HEK293T (cell line): ENCODE measurements at regions not wholly inside any gene's neighbourhood (a gene's known extent, or its start where the extent isn't known, plus 50 kb on each side); places are given as distances from the start of the nearest gene placed in this dataset.
"Not testable (repeated sequence)": the region's sequence is repeated elsewhere in the genome, so short reads cannot be mapped to it uniquely, and the experiment has no call there.

Source experiments
- CTCF ChIA-PET: fragments of 350-600 bp; formaldehyde crosslinking; extraction: SDS; loops from one replicate; lab custom pipeline; 2021; ENCODE audit warnings: antibody characterized with exemption, inconsistent platforms; lab: Yijun Ruan, JAX
- POLR2A ChIA-PET: fragments of 350-600 bp; formaldehyde crosslinking; extraction: SDS; loops from one replicate; lab custom pipeline; 2020; ENCODE audit warnings: antibody characterized with exemption, inconsistent platforms; lab: Yijun Ruan, JAX
- DNase-seq: peaks from one replicate; pipeline ENCODE4 v3.0.0; 2012; ENCODE audit warnings: mixed read lengths; ENCODE audit errors: extremely low spot score
- ARNT ChIP-seq: fragments of 450-650 bp; IDR thresholded peaks from 2 replicates; pipeline ENCODE4 v1.6.1; 2017; ENCODE audit warnings: mild to moderate bottlenecking
- BHLHE40 ChIP-seq: fragments of 450-650 bp; IDR thresholded peaks from 2 replicates; pipeline ENCODE4 v1.6.1; 2016; ENCODE audit warnings: mild to moderate bottlenecking, moderate library complexity, borderline replicate concordance
- CTBP1 ChIP-seq: fragments of 450-650 bp; IDR thresholded peaks from 2 replicates; pipeline ENCODE4 v1.6.1; 2016; ENCODE audit warnings: borderline replicate concordance
- ELF4 ChIP-seq: fragments of 450-650 bp; IDR thresholded peaks from 2 replicates; pipeline ENCODE4 v1.6.1; 2017; ENCODE audit warnings: antibody characterized with exemption
- FOXA1 ChIP-seq: fragments of 450-650 bp; IDR thresholded peaks from 2 replicates; pipeline ENCODE4 v1.6.1; 2016; ENCODE audit warnings: mild to moderate bottlenecking
- FOXK2 ChIP-seq: fragments of 450-650 bp; IDR thresholded peaks from 2 replicates; pipeline ENCODE4 v1.6.1; 2016; ENCODE audit warnings: mild to moderate bottlenecking
- FOXM1 ChIP-seq: fragments of 450-650 bp; IDR thresholded peaks from 2 replicates; pipeline ENCODE4 v1.6.1; 2017; ENCODE audit warnings: mild to moderate bottlenecking, borderline replicate concordance
- HDGF ChIP-seq: fragments of 450-650 bp; IDR thresholded peaks from 2 replicates; pipeline ENCODE4 v1.6.1; 2017; ENCODE audit warnings: antibody characterized with exemption, borderline replicate concordance
- L3MBTL2 ChIP-seq: fragments of 450-650 bp; conservative IDR thresholded peaks from 2 replicates; pipeline ENCODE4 v1.6.1; 2016; ENCODE audit warnings: mild to moderate bottlenecking
- LEF1 ChIP-seq: fragments of 450-650 bp; IDR thresholded peaks from 2 replicates; pipeline ENCODE4 v1.6.1; 2017; ENCODE audit warnings: mild to moderate bottlenecking, borderline replicate concordance
- NFRKB ChIP-seq: fragments of 450-650 bp; IDR thresholded peaks from 2 replicates; pipeline ENCODE4 v1.6.1; 2016; ENCODE audit warnings: mild to moderate bottlenecking, moderate library complexity
- SP1 ChIP-seq: fragments of 450-650 bp; IDR thresholded peaks from 2 replicates; pipeline ENCODE4 v1.6.1; 2017
- SUZ12 ChIP-seq: fragments of 450-650 bp; IDR thresholded peaks from 2 replicates; pipeline ENCODE4 v1.6.1; 2016; ENCODE audit warnings: mild to moderate bottlenecking
- TARDBP ChIP-seq: fragments of 450-650 bp; IDR thresholded peaks from 2 replicates; pipeline ENCODE4 v1.6.1; 2016
- ZNF384 ChIP-seq: fragments of 450-650 bp; IDR thresholded peaks from 2 replicates; pipeline ENCODE4 v1.6.1; 2016
- TF ChIP-seq, protein P1 (sequence below): fragments of 450-650 bp; IDR thresholded peaks from 2 replicates; pipeline ENCODE4 v1.6.1; 2016

DNA sequence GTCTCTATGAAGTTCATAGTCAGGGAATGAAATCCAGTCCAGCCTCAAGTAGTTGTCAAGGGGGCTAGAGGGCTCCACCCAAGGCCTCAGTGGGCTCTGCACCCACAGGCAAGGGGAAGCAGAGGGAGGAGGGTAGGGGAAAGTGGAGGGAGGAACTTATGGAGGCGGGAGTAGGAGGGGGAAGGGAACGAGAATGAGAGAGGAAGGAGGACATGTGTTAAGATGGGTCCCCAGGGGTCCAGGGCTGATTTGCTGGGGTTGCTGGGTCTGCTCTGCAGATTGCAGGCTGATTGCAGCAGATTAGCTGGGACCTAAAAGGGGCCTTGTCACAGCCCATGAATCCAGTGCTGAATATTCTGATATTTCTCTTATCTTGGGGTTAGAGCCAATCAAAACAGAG, 166.9 kb upstream of the IL12B start:
- ChIA-PET CTCF (interaction anchor here (0.8 kb wide), 1 partner anchor 455 kb away, joined by 3 read pairs; no protein-coding TSS in a partner anchor), POLR2A (no interaction called here)
- no peak for DNase-seq
- TF ChIP-seq ELF4 = no peak
- no peak for TF ChIP-seq HDGF
- no peak for TF ChIP-seq BHLHE40
- TF ChIP-seq SUZ12 = no peak
- TF ChIP-seq, protein P1, sequence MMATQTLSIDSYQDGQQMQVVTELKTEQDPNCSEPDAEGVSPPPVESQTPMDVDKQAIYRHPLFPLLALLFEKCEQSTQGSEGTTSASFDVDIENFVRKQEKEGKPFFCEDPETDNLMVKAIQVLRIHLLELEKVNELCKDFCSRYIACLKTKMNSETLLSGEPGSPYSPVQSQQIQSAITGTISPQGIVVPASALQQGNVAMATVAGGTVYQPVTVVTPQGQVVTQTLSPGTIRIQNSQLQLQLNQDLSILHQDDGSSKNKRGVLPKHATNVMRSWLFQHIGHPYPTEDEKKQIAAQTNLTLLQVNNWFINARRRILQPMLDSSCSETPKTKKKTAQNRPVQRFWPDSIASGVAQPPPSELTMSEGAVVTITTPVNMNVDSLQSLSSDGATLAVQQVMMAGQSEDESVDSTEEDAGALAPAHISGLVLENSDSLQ = no peak
- no peak for TF ChIP-seq NFRKB
- no peak for TF ChIP-seq L3MBTL2
- TF ChIP-seq LEF1 = no peak
- TF ChIP-seq CTBP1 = no peak
- TF ChIP-seq FOXA1 = no peak
- no peak for TF ChIP-seq ARNT
- TF ChIP-seq FOXK2 = no peak
- TF ChIP-seq FOXM1 = no peak
- no peak for TF ChIP-seq TARDBP

DNA sequence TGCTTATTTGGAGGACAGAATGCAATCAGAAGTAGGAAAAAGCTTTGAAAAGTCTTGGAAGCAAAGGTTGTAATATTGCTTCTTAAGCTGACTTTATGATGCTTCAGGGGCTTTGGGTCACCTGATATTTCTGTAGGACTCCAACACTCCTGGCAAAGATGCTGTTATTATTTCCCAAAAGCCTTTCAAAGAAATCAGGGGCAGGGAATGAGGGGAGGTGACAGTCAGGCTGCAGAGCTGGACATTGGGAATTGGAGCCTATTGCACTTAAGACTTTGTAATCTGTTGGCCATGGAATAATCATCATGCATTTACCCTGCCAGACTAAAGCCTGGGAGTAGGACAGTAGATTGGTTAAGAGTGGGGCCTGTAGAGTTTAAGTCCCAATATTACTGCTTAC, 168.3 kb upstream of the IL12B start:
- CTCF ChIA-PET = no interaction called here

DNA sequence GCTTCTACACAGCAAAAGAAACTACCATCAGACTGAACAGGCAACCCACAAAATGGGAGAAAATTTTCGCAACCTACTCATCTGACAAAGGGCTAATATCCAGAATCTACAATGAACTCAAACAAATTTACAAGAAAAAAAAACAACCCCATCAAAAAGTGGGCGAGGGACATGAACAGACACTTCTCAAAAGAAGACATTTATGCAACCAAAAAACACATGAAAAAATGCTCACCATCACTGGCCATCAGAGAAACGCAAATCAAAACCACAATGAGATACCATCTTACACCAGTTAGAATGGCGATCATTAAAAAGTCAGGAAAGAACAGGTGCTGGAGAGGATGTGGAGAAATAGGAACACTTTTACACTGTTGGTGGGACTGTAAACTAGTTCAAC, 171.8 kb upstream of the IL12B start:
- POLR2A ChIA-PET, CTCF ChIA-PET, DNase-seq: not testable (repeated sequence)

More for the DNA sequence above, 168.3 kb upstream of the IL12B start:
- TF ChIP-seq BHLHE40 = no peak
- POLR2A ChIA-PET = no interaction called here
- no peak for DNase-seq

DNA sequence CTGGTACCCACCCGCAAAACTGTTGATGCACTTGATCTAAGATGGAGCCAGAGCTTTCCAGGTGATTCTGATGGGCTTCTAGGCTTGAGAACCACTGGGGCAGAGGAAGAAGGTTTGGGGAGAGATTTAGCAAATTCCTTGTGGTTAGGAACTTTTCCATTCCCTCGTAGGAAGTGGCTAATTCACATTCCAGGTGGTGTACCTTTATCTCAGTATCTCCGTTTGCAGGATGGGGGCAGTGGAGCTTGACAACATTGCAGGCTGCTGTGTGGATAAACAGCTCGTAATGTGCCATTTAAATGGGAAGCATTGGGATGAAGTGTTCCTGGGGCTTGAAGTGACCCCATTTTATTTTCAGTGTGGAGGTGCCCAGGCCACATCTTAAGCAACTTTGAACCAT, 172.9 kb upstream of the IL12B start:
- ChIA-PET CTCF (no interaction called here), POLR2A (no interaction called here)
- no peak for TF ChIP-seq FOXK2
- TF ChIP-seq SUZ12 = no peak
- TF ChIP-seq ZNF384 = no peak
- no peak for TF ChIP-seq ELF4
- TF ChIP-seq TARDBP = no peak
- TF ChIP-seq FOXA1 = no peak
- no peak for TF ChIP-seq CTBP1
- no peak for TF ChIP-seq SP1
- TF ChIP-seq ARNT = no peak
- no peak for DNase-seq

DNA sequence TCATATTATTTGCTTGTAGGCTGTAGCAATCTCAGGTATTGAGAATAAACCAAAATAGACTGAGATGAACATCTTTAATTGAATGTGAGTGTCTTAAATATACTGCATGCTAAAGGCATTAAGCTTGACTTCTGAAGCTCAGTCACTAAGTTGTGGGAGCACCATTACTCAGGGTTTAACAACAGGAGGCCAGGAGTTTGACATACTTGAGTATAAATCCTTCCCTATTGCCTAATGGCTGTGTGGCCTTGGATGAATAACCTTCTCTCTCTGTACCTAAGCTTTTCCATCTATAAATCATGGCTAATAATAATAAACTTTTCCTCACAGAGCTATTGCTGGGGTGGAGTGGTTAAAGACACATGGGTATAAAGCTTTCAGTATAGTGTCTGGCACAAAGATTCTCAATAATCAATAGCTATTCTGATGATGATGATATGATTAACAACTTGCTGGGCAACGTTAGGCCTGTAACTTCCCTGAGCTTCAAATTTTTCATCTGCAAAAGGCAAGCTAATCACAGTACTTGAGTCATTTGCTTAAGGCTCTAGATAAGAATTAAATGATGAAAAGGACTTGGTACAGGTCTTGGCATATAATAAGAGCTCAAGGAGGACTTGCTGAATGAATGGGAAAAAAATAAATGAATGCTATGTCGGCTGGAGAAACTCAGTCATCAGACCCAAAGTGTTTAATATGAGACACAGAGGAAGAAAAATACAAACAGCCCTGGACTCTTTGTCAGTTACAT, 174.0 kb upstream of the IL12B start:
- ChIA-PET CTCF (interaction anchor here (0.6 to 1.7 kb wide), 3 partner anchors 13 to 415 kb away, joined by 3 to 8 read pairs (median 5); no protein-coding TSS in a partner anchor), POLR2A (no interaction called here)
- DNase-seq = no peak
- TF ChIP-seq FOXA1 (no peak), FOXK2 (no peak), ARNT (no peak), SP1 (no peak), ZNF384 (no peak), LEF1 (no peak)

DNA sequence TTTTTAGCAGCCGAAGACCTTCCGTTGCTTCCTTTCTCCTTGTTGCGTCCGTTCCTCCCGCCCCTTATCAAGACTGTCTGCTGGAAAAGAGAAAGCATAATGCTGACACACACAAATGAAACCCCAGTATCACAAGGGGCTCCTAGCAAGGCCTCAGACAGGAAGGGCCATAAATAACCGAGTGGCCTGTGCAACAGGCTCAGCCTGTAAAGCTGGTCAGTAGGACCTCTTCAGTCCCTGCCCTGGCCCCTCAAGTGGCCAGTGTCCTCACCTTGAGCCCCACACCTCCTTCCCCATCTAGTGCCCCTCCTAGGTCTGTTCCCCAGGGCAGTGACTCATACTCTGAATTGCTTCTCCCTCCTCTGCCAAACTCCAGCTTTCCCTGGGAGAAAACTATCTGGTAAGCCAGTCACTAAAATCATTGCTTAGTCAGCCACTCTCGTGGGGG, 174.6 kb upstream of the IL12B start:
- no peak for TF ChIP-seq BHLHE40
- TF ChIP-seq ARNT = no peak
- no peak for TF ChIP-seq TARDBP
- ChIA-PET CTCF (interaction anchor here (0.7 to 1.7 kb wide), 2 partner anchors 12 to 414 kb away, joined by 3 to 8 read pairs; no protein-coding TSS in a partner anchor), POLR2A (no interaction called here)
- no peak for DNase-seq

DNA sequence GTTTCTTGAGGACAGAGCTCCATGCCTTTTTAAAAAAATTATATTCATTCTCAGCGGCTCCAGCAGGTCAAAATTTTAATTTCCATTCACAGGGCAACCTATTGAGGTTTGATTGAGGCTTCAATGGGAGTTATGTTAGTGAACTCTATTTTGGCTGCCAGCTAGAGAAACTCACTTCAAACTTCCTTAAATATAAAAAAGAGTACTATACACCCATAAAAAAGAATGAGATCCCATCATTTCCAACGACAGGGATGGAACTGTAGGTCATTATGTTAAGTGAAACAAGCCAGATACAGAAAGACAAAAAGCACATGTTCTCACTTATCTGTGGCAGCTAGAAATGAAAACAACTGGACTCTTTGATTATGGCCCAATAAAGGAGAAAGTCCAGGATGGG, 176.8 kb upstream of the IL12B start:
- no peak for TF ChIP-seq BHLHE40
- TF ChIP-seq NFRKB = no peak
- TF ChIP-seq HDGF = no peak
- no peak for TF ChIP-seq ELF4
- no peak for TF ChIP-seq ARNT
- TF ChIP-seq SP1 = no peak
- TF ChIP-seq CTBP1 = no peak
- no peak for TF ChIP-seq L3MBTL2
- no peak for TF ChIP-seq FOXK2
- TF ChIP-seq FOXA1 = no peak
- TF ChIP-seq, protein P1 = no peak
- no peak for TF ChIP-seq FOXM1
- no peak for DNase-seq
- ChIA-PET CTCF (interaction anchor here (0.9 kb wide), 1 partner anchor 480 kb away, joined by 4 read pairs; no protein-coding TSS in a partner anchor), POLR2A (no interaction called here)

DNA sequence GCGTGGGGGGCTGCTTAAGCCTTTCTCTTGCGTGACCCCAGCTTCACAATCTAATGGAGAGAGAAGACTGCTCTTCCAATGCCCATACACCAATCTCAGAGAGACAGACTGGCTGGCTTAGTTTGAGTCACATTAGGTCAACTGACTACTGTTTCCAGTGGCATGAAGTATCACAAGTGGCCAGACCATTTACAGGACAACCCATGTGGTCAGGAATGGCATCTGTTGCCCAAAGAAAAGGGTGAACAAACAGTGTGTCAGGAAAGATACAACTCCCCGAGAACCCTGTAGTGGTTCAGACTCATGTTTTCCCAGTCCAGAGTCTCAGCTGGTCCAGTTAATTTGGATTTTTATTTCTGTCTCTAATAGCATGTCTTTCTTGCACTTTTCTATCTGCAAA, 177.4 kb upstream of the IL12B start:
- DNase-seq = no peak
- ChIA-PET CTCF (no interaction called here), POLR2A (no interaction called here)
- no peak for TF ChIP-seq HDGF
- no peak for TF ChIP-seq FOXM1
- TF ChIP-seq BHLHE40 = no peak
- no peak for TF ChIP-seq L3MBTL2
- no peak for TF ChIP-seq NFRKB
- no peak for TF ChIP-seq LEF1
- TF ChIP-seq SUZ12 = no peak
- TF ChIP-seq ZNF384 = no peak
- TF ChIP-seq, protein P1 = no peak
- TF ChIP-seq TARDBP = no peak
- no peak for TF ChIP-seq ARNT
- no peak for TF ChIP-seq SP1
